Activated CD4-positive, CD25-positive, alpha-beta regulatory T cell treated with anti-CD3 and anti-CD28 coated beads, Interleukin-2, amount 50 U/mL, for 72 hours (primary cell): ENCODE measurements at regions not wholly inside any gene's neighbourhood (a gene's known extent, or its start where the extent isn't known, plus 50 kb on each side); places are given as distances from the start of the nearest gene placed in this dataset.

Experiments
- DNase-seq: peaks from one replicate; pipeline ENCODE4 v3.0.0; 2021

GRCh38 chr5:133794771-133795415 lies 173.5 kb downstream of the C5orf15 start:
- no peak for DNase-seq

DNA sequence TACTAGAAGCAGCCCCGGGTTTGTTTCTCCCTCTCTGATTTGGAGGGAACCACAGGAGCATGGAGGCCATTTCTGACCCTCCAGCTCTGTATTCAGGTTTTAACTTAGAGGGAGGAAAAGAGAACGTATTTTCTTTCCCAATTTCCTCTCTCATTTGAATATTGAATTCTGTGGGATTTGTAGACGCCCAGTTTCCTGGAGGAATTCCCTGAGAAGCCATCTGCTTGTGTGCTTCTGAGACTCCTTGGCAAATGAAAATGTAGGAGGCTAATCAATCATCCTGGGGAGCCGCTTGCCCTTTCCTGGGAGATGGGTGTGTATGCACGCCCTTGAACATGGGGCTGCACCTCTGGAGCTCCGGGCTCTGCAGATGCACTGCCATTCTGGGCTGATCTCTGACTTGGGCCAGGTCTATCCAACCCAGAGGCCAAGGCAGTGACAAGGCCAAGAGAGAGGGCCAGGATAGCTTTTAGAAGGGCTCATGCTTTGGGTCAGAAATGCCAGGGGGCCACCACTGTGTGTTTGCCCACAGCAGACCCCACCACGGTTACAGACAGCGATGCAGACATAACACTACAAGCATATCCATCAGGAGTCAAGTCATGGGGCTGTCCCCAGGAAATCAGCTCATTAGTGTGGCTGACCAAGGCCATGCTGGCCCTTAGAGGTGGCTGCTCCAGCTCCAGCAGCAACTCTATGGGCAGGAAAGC lies 174.5 kb downstream of the C5orf15 start:
- no peak for DNase-seq

GRCh38 chr5:133792655-133793054 lies 175.8 kb downstream of the C5orf15 start:
- no peak for DNase-seq

DNA sequence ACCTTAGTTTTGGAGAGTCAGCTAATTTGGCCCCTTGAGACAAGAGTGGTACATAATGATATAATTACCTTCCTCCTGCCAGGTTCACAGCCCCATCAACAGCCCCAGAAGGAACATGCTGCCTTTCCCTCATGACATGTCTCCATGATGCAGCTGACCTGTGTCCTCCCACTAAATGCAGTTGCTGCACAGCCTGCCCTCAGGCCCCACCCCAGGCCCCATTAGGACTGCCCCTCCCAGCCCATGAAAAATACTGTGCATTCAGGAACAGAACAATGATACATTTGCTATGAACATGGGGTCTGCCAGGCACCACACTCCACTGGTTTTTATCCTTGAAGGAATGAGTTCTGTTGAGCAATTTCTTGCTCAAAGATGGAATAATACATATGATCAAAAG lies 176.4 kb downstream of the C5orf15 start:
- DNase-seq = no peak

GRCh38 chr5:133790898-133791297 lies 177.5 kb downstream of the C5orf15 start:
- DNase-seq = no peak

DNA sequence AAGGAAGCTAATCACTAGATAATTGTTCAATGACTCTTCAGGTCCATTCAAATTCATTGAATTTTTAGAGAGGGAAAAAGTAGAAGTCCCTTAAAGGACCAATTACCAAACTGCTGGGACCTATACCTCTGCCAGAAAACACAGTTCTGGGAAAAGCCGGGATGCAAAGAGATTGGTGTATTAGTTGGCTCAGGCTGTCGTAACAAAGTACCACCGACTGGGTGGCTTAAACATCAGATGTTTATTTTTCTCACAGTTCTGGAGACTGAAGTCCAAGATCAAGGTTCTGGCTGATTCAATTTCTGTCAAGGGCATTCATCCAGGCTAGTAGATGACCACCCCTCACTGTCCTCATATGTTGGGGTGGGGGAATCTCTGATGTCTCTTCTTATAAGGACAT lies 177.1 kb upstream of the FSTL4 start:
- no peak for DNase-seq

- DNase-seq = no peak
Measured at GRCh38 chr5:133788121-133788520, 175.8 kb upstream of the FSTL4 start.

DNA sequence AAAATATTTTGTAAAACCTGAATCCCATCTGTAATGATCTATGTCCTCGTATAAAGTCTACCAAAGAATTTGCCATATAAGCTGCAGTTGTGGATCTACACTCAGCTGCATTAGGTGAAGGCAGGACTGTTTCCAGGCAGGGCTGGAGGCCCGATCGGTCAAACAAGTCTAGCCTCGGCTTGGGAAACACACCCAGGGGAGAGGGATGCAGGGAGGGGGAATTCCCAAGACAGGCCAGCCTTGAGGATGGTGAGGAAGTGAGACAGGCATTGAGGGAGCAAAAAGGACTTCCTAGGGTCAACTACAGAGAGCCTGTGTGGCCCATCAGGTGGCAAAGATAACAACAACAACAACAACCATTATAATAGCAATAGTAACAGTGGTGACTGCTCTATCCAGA lies 174.1 kb upstream of the FSTL4 start:
- no peak for DNase-seq

DNA sequence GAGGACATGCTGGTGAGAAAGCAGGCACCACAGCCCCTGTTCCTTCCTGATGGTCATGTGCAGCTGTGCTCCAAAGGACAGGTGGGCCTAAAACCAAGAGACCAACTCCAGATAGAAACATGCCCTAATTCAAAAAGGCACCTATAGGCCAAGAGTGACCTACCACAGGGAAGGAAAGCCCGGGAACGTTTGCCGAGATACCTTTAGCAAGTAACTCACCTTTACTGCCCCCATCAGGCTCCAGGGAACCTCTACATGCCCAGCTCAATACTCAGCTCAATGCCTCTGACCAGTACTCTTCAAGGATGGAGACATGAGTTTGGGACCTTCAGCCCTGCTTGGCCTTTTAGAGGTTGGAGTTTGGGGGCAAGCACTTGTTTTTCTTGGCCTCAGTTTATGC lies 172.8 kb upstream of the FSTL4 start:
- no peak for DNase-seq

DNA sequence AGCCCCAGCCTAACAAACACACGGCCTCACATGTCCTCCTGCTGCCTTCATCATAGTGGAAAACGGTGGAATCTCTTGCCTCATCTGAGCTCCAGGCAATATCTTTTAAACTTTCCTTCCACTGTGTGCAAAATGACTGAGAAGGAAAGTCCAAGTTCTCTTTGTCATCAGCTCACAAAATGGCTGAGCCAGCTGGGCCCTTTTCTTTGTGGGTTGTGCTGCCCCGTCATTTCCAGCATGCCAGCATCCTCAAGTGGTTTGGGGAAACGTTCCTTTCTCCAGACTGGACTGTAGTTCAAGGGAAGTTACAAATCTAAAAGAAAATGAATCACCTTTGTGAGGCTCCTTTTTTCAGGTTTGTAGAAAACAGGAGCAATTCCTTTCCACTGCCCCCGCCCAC lies 171.1 kb upstream of the FSTL4 start:
- no peak for DNase-seq

- DNase-seq = no peak
Measured at GRCh38 chr5:133782736-133783135, 170.4 kb upstream of the FSTL4 start.

DNA sequence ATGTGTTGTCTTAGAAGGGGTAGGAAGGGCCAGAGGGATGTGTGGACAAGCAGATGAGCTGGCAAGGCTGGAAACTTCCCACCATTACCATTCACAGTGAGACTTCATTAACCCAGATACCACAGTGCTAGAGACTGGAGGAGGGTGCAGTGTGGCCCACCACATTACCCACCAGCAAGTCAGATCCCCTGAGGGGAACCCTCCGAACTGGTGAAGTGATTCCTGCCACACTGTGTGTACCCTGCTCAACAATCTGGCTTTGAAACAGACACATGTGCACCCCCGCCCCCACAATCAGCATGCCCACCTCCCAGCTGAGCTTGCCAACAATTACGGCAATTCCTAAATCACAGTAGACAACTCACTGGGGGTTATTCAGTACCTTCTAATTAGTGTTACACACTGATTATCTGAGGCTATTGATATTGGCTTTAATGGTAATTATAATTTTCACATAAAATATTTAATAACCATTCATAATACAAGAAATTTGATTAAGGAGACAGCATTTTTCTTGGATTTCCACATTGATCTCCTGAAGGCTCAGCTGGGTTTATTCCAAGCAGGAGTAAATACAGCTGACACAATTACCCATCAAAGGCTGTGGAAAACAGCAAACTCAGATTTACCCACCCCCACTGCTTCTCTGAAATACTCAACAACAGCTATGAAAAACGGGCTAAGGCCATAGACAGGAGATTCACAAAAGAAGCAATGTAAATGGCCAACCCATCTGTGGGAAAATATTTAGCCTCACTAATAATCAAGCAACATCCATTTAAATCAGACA lies 169.3 kb upstream of the FSTL4 start:
- DNase-seq = no peak

DNA sequence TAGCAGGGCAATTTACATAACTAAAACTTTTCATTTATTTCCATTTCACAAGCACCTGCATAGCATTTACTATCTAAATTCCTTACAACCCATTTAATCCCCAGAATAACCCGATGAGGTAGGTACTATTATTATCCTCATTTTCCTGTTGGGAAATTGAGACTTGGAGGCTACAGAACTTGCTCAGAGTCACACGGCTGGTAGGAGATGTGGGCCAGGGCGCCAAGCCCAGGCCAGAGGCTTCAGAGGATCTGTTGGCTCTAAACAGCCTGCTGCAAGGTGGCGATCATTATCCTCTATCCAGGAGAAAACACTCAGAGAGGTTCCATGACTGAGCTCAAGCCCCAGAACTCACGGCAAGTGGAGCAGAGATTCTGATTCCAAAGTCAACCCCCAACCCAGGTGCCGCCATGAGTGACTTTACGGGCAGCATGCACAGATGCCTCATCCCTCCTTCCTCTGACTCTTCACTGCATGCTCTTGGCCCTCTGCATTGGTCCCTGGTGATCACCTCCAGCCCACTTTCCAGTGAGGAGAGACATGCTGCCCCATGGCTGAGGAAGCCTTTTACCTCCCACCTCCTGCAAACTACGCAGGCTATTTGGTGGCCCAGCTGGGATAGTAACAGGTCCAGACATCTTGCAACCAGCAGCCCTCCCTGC lies 168.4 kb upstream of the FSTL4 start:
- no peak for DNase-seq

GRCh38 chr5:133779828-133780475 lies 167.6 kb upstream of the FSTL4 start:
- no peak for DNase-seq

DNA sequence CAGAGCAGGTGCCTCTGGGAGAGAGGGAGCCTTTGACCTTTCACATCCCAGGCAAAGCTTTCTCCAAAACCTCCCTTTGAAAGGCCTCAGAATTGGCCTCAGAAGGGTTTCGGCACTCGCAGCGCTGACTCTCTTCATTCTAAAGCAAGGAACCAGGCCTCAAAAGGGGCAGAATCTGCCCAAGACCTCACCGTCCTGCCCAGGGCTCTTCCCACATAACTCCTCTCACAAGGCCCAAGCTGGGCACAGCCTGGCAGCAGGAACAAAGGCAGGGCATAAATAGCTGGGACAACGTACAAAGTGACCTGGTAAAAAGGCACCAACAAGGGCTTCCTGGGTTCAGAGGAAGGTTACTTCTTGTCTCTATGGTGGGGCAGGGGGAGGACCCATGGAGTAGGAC lies 166.3 kb upstream of the FSTL4 start:
- DNase-seq = no peak

DNA sequence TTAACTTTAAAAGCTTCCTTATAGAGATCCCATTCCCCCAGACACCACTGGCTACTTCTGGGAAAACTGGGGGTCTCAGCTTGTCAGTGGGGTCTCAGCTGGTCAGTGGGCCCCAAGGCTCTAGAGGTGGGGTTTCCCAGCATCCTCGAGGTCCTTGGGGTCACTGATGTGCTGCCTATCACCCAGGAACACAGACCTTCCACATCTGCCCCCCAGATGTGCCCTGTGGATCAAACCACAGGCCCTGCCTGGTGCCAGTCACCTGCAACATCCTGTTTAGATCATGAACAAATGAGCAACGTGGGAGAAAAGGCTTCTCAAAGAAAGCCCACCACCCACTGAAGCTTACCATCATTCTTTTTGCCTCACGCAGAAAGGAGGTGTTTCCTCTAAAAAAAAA lies 165.6 kb upstream of the FSTL4 start:
- DNase-seq = no peak

DNA sequence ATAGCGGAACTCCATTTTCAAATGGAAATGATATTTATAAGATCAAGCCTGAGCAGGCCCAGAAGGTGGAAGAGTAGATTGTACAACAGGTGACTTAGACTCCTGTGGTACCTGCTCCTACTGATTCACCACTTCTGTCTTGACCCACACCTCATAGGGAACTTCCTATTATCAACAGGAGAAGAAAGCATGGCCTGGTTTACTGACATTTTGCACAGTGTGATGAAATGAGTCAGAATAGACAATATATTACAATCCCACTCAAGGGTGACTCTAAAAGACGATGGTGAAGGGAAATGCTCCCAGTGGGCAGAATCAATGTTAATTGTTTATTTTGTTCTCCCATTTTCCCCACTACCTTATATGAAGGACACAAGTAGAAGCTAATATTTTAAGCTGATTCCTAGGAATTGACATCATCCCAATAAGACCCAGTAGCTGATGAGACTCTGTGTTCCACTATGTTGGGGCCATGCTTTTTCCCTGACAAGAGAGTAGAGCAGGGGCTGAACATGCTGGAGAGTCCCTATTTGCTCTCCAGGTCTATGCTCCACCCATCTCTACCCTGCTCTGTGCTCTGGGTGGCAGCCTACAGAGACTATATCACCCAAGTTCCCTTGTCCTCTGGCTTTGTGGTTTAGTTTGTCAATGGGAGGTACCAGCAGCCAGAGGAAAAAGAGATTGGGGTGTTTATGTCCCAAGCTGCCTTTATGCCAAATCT lies 163.4 kb upstream of the FSTL4 start:
- DNase-seq = no peak

DNA sequence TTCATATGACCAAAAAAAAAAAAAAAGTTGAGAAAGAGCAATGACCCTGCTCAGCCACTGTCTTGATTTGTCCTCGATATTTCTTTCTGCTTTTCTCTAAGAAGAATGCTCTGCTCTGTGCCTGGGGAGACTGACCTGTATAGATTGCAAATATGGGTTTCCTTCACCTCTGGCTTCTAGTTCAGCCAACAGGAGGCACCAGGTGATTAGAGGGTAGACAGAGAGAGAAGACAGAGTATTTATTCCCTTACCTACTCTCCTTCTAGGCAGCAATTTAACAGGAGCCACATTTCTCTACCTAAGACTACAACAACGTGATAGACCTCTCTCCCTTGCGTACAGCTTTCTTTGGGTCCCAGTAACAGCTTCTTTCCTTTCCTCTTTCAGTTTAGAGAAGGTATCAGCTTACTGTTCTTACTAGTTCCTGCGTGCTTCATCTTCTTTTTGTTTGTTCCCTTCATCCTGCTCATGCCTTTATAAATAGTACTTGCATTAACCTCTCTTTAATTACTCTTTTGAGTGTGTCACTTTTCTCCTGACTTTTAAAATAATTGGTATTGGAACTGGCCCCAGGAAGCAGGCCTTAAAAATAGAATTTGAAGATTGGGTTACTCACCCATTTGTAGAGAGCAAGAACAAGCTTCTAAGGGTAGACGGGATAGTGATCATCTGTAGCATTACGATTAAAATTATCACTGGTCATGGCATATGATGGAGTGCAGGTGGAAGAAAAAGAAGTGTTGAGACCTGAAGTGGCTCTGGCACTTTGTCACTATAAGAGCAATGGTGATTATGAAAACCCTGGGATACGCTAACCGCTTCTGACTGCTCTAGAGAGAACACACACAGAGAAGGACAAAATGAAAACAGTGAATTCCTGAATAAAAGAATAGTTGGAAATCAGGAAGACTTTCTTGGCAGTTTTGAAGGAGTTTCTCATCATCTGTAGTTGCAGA lies 161.2 kb upstream of the FSTL4 start:
- no peak for DNase-seq

GRCh38 chr5:133769842-133770241 lies 157.5 kb upstream of the FSTL4 start:
- DNase-seq = no peak

DNA sequence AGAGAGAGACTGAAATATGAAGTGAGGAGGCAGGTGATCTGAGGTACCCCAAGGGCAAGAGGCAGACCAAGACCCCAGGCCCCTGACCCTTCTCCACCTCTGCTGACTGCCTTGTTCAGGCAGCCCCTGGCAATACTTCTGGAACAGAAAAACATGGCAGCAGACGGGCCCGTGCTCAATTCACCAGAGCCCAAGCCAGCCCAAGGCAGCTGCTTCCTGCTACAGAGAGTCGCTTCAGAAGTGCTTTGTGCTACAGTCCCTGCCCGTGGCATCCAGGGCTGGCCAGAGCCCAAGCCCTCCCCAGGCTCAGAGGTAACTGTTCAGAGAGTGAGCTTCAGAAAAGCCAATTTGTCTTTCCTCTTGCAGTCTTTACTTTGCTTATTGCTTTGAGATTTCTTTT lies 151.4 kb upstream of the FSTL4 start:
- DNase-seq = no peak

DNA sequence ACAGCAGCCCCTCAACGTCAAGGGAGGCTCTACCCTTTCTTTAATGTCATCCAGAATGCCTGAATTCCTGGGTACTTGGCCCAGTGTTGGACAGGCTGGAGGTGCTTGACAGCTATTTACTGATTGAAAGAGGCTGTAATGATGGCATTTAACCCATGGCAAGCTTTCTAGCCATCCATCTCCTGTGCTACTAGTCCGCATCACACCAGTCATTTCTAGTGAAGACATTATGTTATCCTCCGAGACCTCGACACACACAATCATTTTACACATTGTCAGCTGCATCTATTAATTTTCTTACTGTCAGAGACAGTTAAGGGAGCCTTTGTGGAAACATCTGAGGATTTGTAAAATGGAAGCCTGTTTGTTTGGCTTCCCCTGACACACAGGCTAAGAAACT lies 149.3 kb upstream of the FSTL4 start:
- no peak for DNase-seq
